ENCODE measurements at regions not wholly inside any gene's neighbourhood (a gene's known extent, or its start where the extent isn't known, plus 50 kb on each side); places are given as distances from the start of the nearest gene placed in this dataset.
"Not testable (repeated sequence)": the region's sequence is repeated elsewhere in the genome, so short reads cannot be mapped to it uniquely, and the experiment has no call there.

GRCh38 chr12:62008703-62009102 lies 251.5 kb upstream of the USP15 start:
- TF ChIP-seq, protein P1, sequence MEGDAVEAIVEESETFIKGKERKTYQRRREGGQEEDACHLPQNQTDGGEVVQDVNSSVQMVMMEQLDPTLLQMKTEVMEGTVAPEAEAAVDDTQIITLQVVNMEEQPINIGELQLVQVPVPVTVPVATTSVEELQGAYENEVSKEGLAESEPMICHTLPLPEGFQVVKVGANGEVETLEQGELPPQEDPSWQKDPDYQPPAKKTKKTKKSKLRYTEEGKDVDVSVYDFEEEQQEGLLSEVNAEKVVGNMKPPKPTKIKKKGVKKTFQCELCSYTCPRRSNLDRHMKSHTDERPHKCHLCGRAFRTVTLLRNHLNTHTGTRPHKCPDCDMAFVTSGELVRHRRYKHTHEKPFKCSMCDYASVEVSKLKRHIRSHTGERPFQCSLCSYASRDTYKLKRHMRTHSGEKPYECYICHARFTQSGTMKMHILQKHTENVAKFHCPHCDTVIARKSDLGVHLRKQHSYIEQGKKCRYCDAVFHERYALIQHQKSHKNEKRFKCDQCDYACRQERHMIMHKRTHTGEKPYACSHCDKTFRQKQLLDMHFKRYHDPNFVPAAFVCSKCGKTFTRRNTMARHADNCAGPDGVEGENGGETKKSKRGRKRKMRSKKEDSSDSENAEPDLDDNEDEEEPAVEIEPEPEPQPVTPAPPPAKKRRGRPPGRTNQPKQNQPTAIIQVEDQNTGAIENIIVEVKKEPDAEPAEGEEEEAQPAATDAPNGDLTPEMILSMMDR (conservative IDR thresholded peaks at IDR 0.05; ENCODE audit: low read depth, low read length) = no peak
- DNase-seq (ENCODE audit: low read depth) = no peak
- H3K4me3 ChIP-seq (ENCODE audit: low read depth, low read length) = no peak overlapping the region

- no peak for DNase-seq (ENCODE audit: low read depth)
- TF ChIP-seq, protein P1 (conservative IDR thresholded peaks at IDR 0.05; ENCODE audit: low read depth, low read length) = no peak
Measured at GRCh38 chr12:62009445-62009844, 250.8 kb upstream of the USP15 start.

GRCh38 chr12:62010331-62010906 lies 249.8 kb upstream of the USP15 start:
- not testable (repeated sequence) for DNase-seq (ENCODE audit: low read depth); H3K4me3 ChIP-seq (ENCODE audit: low read depth, low read length)

More at GRCh38 chr12:62009445-62009844, 250.8 kb upstream of the USP15 start:
- no peak overlapping the region for H3K4me3 ChIP-seq (ENCODE audit: low read depth, low read length)

GRCh38 chr12:62010973-62011372 lies 249.2 kb upstream of the USP15 start:
- not testable (repeated sequence) for H3K4me3 ChIP-seq (ENCODE audit: low read depth, low read length); DNase-seq (ENCODE audit: low read depth)

- no peak overlapping the region for H3K4me3 ChIP-seq (ENCODE audit: low read depth, low read length)
- TF ChIP-seq, protein P1 (conservative IDR thresholded peaks at IDR 0.05; ENCODE audit: low read depth, low read length) = no peak
Measured at GRCh38 chr12:62014330-62014729, 245.9 kb upstream of the USP15 start.

DNA sequence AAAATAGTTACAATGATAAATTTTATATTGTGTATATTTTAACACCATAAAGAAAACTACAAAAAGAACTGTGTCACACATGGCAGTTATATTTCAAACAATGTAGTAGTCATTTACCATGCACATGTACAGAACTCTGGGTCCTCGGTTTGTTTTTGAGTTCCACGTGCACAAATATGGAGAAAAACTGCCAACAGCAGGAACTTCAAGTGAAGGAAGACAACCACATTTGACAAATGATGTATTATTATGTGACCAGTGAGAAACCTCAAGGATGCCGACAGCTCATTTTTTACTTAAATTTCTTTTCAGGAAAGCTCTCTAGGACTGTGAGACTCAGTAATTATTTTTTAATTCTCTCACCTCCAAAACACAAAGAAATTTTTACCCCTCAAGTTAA lies 244.2 kb upstream of the USP15 start:
- no peak for DNase-seq (ENCODE audit: low read depth)
- TF ChIP-seq, protein P1 (conservative IDR thresholded peaks at IDR 0.05; ENCODE audit: low read depth, low read length) = no peak
- no peak overlapping the region for H3K4me3 ChIP-seq (ENCODE audit: low read depth, low read length)

More at GRCh38 chr12:62014330-62014729, 245.9 kb upstream of the USP15 start:
- DNase-seq (ENCODE audit: low read depth) = no peak

- no peak overlapping the region for H3K4me3 ChIP-seq (ENCODE audit: low read depth, low read length)
- DNase-seq (ENCODE audit: low read depth) = no peak
- TF ChIP-seq, protein P1 (conservative IDR thresholded peaks at IDR 0.05; ENCODE audit: low read depth, low read length) = no peak
Measured at GRCh38 chr12:62021808-62022207, 238.4 kb upstream of the USP15 start.

GRCh38 chr12:62028536-62028935 lies 231.7 kb upstream of the USP15 start:
- no peak for DNase-seq (ENCODE audit: low read depth)
- TF ChIP-seq, protein P1 (conservative IDR thresholded peaks at IDR 0.05; ENCODE audit: low read depth, low read length) = no peak
- H3K4me3 ChIP-seq (ENCODE audit: low read depth, low read length) = no peak overlapping the region

Measured in epithelial cell of proximal tubule (primary cell).